Colonic mucosa (tissue), 4 donors: ENCODE measurements at regions not wholly inside any gene's neighbourhood (a gene's known extent, or its start where the extent isn't known, plus 50 kb on each side); places are given as distances from the start of the nearest gene placed in this dataset.
"Not testable (repeated sequence)": the region's sequence is repeated elsewhere in the genome, so short reads cannot be mapped to it uniquely, and the experiment has no call there.

Experiments
- DNase-seq: peaks from one replicate; pipeline ENCODE4 v3.0.0-alpha.2; 2020
- H3K27ac ChIP-seq: fragments of 200-600 bp; one replicate; pipeline ENCODE4 v1.8.0; 2021
- H3K27me3 ChIP-seq: fragments of 200-600 bp; one replicate; pipeline ENCODE4 v1.8.0; 2021
- H3K36me3 ChIP-seq: fragments of 200-600 bp; one replicate; pipeline ENCODE4 v1.8.0; 2021
- H3K4me1 ChIP-seq: fragments of 200-600 bp; one replicate; pipeline ENCODE4 v1.8.0; 2021; ENCODE audit warnings: mild to moderate bottlenecking
- H3K4me3 ChIP-seq: fragments of 200-600 bp; one replicate; pipeline ENCODE4 v1.8.0; 2021
- H3K9ac ChIP-seq, 2 donors: one replicate each; pipeline ENCODE4 v1.7.0; 2013; ENCODE audit warnings: control low read depth in 2 of 2, low read depth in 2 of 2, low read length in 2 of 2
- H3K9me3 ChIP-seq: fragments of 200-600 bp; one replicate; pipeline ENCODE4 v1.8.0; 2021
- intact Hi-C: fragments of 100-400 bp; cut with DNase I; formaldehyde crosslinking; loops from one replicate; pipeline ENCODE4 v1.14.1; 2022
- donor health status: healthy.
- donor health status: DM: no; HTN: no; CAD: no.
- donor health status: DM: no; HTN: no; CAD: no.

GRCh38 chr21:5079361-5079760 lies 5442.0 kb upstream of the TPTE start:
- H3K9me3 ChIP-seq, H3K4me1 ChIP-seq, H3K27ac ChIP-seq, H3K9ac ChIP-seq, intact Hi-C loops, H3K27me3 ChIP-seq, H3K4me3 ChIP-seq, DNase-seq, H3K36me3 ChIP-seq: not testable (repeated sequence)

- H3K4me3 ChIP-seq, H3K27ac ChIP-seq, H3K27me3 ChIP-seq, intact Hi-C loops, DNase-seq, H3K36me3 ChIP-seq, H3K4me1 ChIP-seq, H3K9me3 ChIP-seq, H3K9ac ChIP-seq: not testable (repeated sequence)
Observed at GRCh38 chr21:5080015-5080414, 5441.4 kb upstream of the TPTE start.

- H3K9ac ChIP-seq, H3K4me1 ChIP-seq, H3K36me3 ChIP-seq, H3K9me3 ChIP-seq, H3K27me3 ChIP-seq, intact Hi-C loops, H3K27ac ChIP-seq, DNase-seq, H3K4me3 ChIP-seq: not testable (repeated sequence)
Observed at GRCh38 chr21:5084246-5084645, 5437.1 kb upstream of the TPTE start.

- intact Hi-C loops, H3K27me3 ChIP-seq, H3K27ac ChIP-seq, H3K4me3 ChIP-seq, H3K9me3 ChIP-seq, H3K4me1 ChIP-seq, H3K9ac ChIP-seq, H3K36me3 ChIP-seq: not testable (repeated sequence)
- peak; percentile 60 for DNase-seq
Observed at GRCh38 chr21:5085456-5085855, 5435.9 kb upstream of the TPTE start.

GRCh38 chr21:5086416-5086815 lies 5435.0 kb upstream of the TPTE start:
- H3K4me3 ChIP-seq, H3K9ac ChIP-seq, H3K27ac ChIP-seq, H3K36me3 ChIP-seq, H3K27me3 ChIP-seq, H3K9me3 ChIP-seq, intact Hi-C loops, H3K4me1 ChIP-seq: not testable (repeated sequence)
- peak; percentile 18 for DNase-seq

GRCh38 chr21:5088820-5089219 lies 5432.6 kb upstream of the TPTE start:
- intact Hi-C loops, H3K9me3 ChIP-seq, H3K9ac ChIP-seq, DNase-seq, H3K4me3 ChIP-seq, H3K27ac ChIP-seq, H3K27me3 ChIP-seq, H3K36me3 ChIP-seq, H3K4me1 ChIP-seq: not testable (repeated sequence)

GRCh38 chr21:5089399-5090089 lies 5431.8 kb upstream of the TPTE start:
- H3K36me3 ChIP-seq, H3K27ac ChIP-seq, intact Hi-C loops, H3K4me3 ChIP-seq, H3K4me1 ChIP-seq, H3K9me3 ChIP-seq, H3K27me3 ChIP-seq, H3K9ac ChIP-seq: not testable (repeated sequence)
- peak; percentile 16 for DNase-seq

GRCh38 chr21:5090132-5091079 lies 5431.0 kb upstream of the TPTE start:
- intact Hi-C loops, H3K27me3 ChIP-seq, H3K4me3 ChIP-seq, H3K36me3 ChIP-seq, H3K4me1 ChIP-seq, H3K9ac ChIP-seq, H3K27ac ChIP-seq, H3K9me3 ChIP-seq: not testable (repeated sequence)
- peak; percentile 16 for DNase-seq

GRCh38 chr21:5091274-5091673 lies 5430.1 kb upstream of the TPTE start:
- H3K27me3 ChIP-seq, intact Hi-C loops, H3K36me3 ChIP-seq, DNase-seq, H3K4me1 ChIP-seq, H3K27ac ChIP-seq, H3K4me3 ChIP-seq, H3K9me3 ChIP-seq, H3K9ac ChIP-seq: not testable (repeated sequence)

- H3K36me3 ChIP-seq, H3K4me3 ChIP-seq, H3K9ac ChIP-seq, intact Hi-C loops, DNase-seq, H3K27ac ChIP-seq, H3K9me3 ChIP-seq, H3K27me3 ChIP-seq, H3K4me1 ChIP-seq: not testable (repeated sequence)
Observed at GRCh38 chr21:5095628-5096027, 5425.8 kb upstream of the TPTE start.

GRCh38 chr21:5098010-5098743 lies 5423.2 kb upstream of the TPTE start:
- H3K36me3 ChIP-seq, H3K27me3 ChIP-seq, H3K9me3 ChIP-seq, H3K4me3 ChIP-seq, DNase-seq, H3K4me1 ChIP-seq, intact Hi-C loops, H3K9ac ChIP-seq, H3K27ac ChIP-seq: not testable (repeated sequence)

- H3K27me3 ChIP-seq, H3K4me3 ChIP-seq, intact Hi-C loops, H3K27ac ChIP-seq, H3K36me3 ChIP-seq, H3K9me3 ChIP-seq, DNase-seq, H3K9ac ChIP-seq, H3K4me1 ChIP-seq: not testable (repeated sequence)
Observed at GRCh38 chr21:5100604-5101174, 5420.7 kb upstream of the TPTE start.

- H3K27ac ChIP-seq, H3K9me3 ChIP-seq, H3K4me1 ChIP-seq: not testable (repeated sequence)
Observed at GRCh38 chr21:5101749-5102148, 5419.6 kb upstream of the TPTE start.

More at GRCh38 chr21:5101749-5102148, 5419.6 kb upstream of the TPTE start:
- H3K4me3 ChIP-seq, H3K9ac ChIP-seq, H3K36me3 ChIP-seq, H3K27me3 ChIP-seq, intact Hi-C loops: not testable (repeated sequence)
- peak; percentile 25 for DNase-seq
